ENCODE measurements at regions not wholly inside any gene's neighbourhood (a gene's known extent, or its start where the extent isn't known, plus 50 kb on each side); places are given as distances from the start of the nearest gene placed in this dataset.

DNA sequence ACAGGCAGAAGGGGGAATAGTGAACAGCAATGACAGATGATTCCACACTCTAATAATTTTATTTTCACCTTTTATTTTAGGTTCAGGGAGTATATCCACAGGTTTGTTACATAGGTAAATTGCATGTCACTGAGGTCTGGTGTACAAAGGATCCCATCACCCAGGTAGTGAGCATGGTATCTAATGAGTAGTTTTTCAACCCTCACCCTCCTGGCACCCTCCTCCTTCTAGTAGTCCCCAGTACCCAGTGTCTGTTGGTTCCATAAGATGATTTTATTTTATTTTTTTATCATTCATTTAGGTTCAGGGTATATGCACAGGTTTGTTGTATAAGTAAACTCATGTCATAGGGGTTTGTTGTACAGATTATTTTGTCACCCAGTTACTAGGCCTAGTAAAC, 58.6 kb upstream of the UGT8 start:
- no peaks in the 10 kb centered on the region for H3K4me1 ChIP-seq (ENCODE audit: insufficient read depth, low read length, poor library complexity, severe bottlenecking)
- intact Hi-C loops (cut with micrococcal nuclease; ENCODE audit: unreplicated experiment), result no loop called here
- H3K27me3 ChIP-seq (replicated peaks; ENCODE audit: insufficient read depth, low read depth, low read length, poor library complexity), result no peaks in the 10 kb centered on the region
- no peaks in the 10 kb centered on the region for H3K36me3 ChIP-seq (ENCODE audit: insufficient read depth, low read length, poor library complexity, severe bottlenecking)
- H3K9me3 ChIP-seq (ENCODE audit: low read depth, low read length, poor library complexity, severe bottlenecking), result no peaks in the 10 kb centered on the region
- ChIA-PET CTCF (no interaction called here), POLR2A (ENCODE audit: low non-redundant PET) (no interaction called here)
- no peak overlapping the region for H3K27ac ChIP-seq (ENCODE audit: low read depth, low read length, poor library complexity, severe bottlenecking)
- H3K4me3 ChIP-seq (ENCODE audit: low read depth, low read length, poor library complexity, severe bottlenecking), result no peak overlapping the region
- no TSS peak for BruUV-seq (replicated peaks)
- TF ChIP-seq EZH2 (IDR thresholded peaks at IDR 0.05; ENCODE audit: borderline replicate concordance, low read depth, low read length, poor library complexity, severe bottlenecking), result no peak
- TF ChIP-seq, protein P1, sequence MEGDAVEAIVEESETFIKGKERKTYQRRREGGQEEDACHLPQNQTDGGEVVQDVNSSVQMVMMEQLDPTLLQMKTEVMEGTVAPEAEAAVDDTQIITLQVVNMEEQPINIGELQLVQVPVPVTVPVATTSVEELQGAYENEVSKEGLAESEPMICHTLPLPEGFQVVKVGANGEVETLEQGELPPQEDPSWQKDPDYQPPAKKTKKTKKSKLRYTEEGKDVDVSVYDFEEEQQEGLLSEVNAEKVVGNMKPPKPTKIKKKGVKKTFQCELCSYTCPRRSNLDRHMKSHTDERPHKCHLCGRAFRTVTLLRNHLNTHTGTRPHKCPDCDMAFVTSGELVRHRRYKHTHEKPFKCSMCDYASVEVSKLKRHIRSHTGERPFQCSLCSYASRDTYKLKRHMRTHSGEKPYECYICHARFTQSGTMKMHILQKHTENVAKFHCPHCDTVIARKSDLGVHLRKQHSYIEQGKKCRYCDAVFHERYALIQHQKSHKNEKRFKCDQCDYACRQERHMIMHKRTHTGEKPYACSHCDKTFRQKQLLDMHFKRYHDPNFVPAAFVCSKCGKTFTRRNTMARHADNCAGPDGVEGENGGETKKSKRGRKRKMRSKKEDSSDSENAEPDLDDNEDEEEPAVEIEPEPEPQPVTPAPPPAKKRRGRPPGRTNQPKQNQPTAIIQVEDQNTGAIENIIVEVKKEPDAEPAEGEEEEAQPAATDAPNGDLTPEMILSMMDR (conservative IDR thresholded peaks at IDR 0.05; ENCODE audit: low read depth, low read length), result no peak
- no peak for DNase-seq (ENCODE audit: low spot score)

DNA sequence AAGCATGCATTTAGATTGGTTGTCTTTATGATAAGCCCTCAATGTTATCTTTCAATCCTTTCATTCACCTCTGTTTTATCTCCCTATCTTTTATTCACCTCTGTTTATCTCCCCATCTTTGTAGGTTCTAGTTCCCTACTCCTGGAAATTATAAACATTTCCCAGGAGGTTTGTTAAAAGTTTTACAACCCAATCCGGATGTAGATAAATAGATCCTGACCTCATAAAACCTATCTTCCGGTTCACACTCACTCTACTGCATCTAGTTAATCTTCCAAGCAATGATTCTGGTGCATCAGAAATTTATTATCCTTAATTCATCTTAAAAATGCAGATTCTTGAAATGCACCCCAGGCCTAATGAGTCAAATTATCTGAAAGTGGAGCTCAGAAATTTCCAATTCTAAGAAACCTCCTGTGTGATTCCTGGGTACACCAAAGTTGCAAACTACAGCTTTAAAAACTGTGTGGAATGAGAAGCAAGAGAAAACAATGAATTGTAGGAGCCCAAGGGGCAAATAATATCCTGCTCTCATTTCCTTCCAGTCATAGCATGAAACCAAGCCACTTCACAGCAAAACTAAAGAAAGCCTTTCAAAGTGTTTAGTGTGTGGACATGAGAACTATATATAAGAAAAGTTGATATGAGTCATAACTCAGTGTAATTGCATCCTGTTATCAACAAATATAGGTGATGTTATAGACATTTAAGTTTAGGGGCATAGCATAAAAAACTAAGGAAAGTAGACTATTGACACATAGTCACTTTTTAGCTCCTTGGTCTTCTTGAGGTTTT, 51.1 kb upstream of the UGT8 start:
- no peak for TF ChIP-seq EZH2 (IDR thresholded peaks at IDR 0.05; ENCODE audit: borderline replicate concordance, low read depth, low read length, poor library complexity, severe bottlenecking)
- TF ChIP-seq, protein P1 (conservative IDR thresholded peaks at IDR 0.05; ENCODE audit: low read depth, low read length), result no peak
- Histone ChIP-seq H3K4me3 (ENCODE audit: low read depth, low read length, poor library complexity, severe bottlenecking) (no peak overlapping the region), H3K4me1 (ENCODE audit: insufficient read depth, low read length, poor library complexity, severe bottlenecking) (no peaks in the 10 kb centered on the region), H3K9me3 (ENCODE audit: low read depth, low read length, poor library complexity, severe bottlenecking) (peaks cover 10% of the 10 kb centered on the region), H3K36me3 (ENCODE audit: insufficient read depth, low read length, poor library complexity, severe bottlenecking) (no peaks in the 10 kb centered on the region), H3K27ac (ENCODE audit: low read depth, low read length, poor library complexity, severe bottlenecking) (no peak overlapping the region), H3K27me3 (replicated peaks; ENCODE audit: insufficient read depth, low read depth, low read length, poor library complexity) (no peaks in the 10 kb centered on the region)
- peak; percentile 12 for DNase-seq (ENCODE audit: low spot score)
- BruUV-seq (replicated peaks), result no TSS peak
- ChIA-PET POLR2A (ENCODE audit: low non-redundant PET) (no interaction called here), CTCF (no interaction called here)
- intact Hi-C loops (cut with micrococcal nuclease; ENCODE audit: unreplicated experiment), result no loop called here
